Spleen (tissue), 11 donors: ENCODE measurements at regions not wholly inside any gene's neighbourhood (a gene's known extent, or its start where the extent isn't known, plus 50 kb on each side); places are given as distances from the start of the nearest gene placed in this dataset.
"Not testable (repeated sequence)": the region's sequence is repeated elsewhere in the genome, so short reads cannot be mapped to it uniquely, and the experiment has no call there.

Source experiments
- DNase-seq: peaks from one replicate; pipeline ENCODE4 v3.0.0-alpha.2; 2020
- H3K27ac ChIP-seq, 8 donors: fragments of 200-600 bp; sonication (generic) in 7 of 8; 1 replicate in 4 of 8; 2 replicates in 4 of 8; pipeline versions ENCODE4 v1.5.0 to v1.8.0; 2016 to 2021; ENCODE audit warnings: inconsistent platforms in 4 of 8, mild to moderate bottlenecking in 4 of 8, moderate library complexity in 1 of 8
- H3K27me3 ChIP-seq, 7 donors: fragments of 200-600 bp; sonication (generic) in 6 of 7; replicated peaks in 1 of 7; 1 replicate in 4 of 7; 2 replicates in 3 of 7; pipeline versions ENCODE4 v1.5.0 to v1.8.0; 2016 to 2021; ENCODE audit warnings: inconsistent platforms in 3 of 7, mild to moderate bottlenecking in 1 of 7
- H3K36me3 ChIP-seq, 6 donors: fragments of 200-600 bp; sonication (generic) in 5 of 6; 1 replicate in 4 of 6; 2 replicates in 2 of 6; pipeline versions ENCODE4 v1.5.0 to v1.8.0; 2016 to 2021; ENCODE audit warnings: inconsistent platforms in 2 of 6
- H3K4me1 ChIP-seq, 6 donors: fragments of 200-600 bp; sonication (generic) in 5 of 6; 1 replicate in 3 of 6; 2 replicates in 3 of 6; pipeline versions ENCODE4 v1.5.0 to v1.8.0; 2016 to 2021; ENCODE audit warnings: inconsistent platforms in 3 of 6
- H3K4me3 ChIP-seq, 8 donors: fragments of 200-600 bp; sonication (generic) in 7 of 8; 1 replicate in 4 of 8; 2 replicates in 4 of 8; pipeline versions ENCODE4 v1.5.0 to v1.8.0; 2016 to 2021; ENCODE audit warnings: inconsistent platforms in 4 of 8, mild to moderate bottlenecking in 4 of 8, moderate library complexity in 2 of 8
- H3K9me3 ChIP-seq, 8 donors: fragments of 200-600 bp; sonication (generic) in 7 of 8; 1 replicate in 4 of 8; 2 replicates in 4 of 8; pipeline versions ENCODE4 v1.5.0 to v1.8.0; 2016 to 2021; ENCODE audit warnings: inconsistent platforms in 4 of 8
- POLR2A ChIP-seq, 3 donors: fragments of 450-650 bp; IDR thresholded peaks; one replicate each; pipeline ENCODE4 v1.5.1; 2017; ENCODE audit warnings: antibody characterized with exemption in 3 of 3, mild to moderate bottlenecking in 1 of 3
- POLR2AphosphoS5 ChIP-seq, 3 donors: sonication (generic); formaldehyde crosslinking; IDR thresholded peaks; one replicate each; pipeline ENCODE4 v1.5.1; 2017; ENCODE audit warnings: antibody characterized with exemption in 3 of 3
- WGBS, 5 donors: extraction: QIAGEN DNeasy Blood & Tissue Kit in 3 of 5; methylation state at CpG; one replicate each; pipeline versions ENCODE4 v1.1.5 to v1.1.7; 2013 to 2018; 5-methylcytosine and 5-hydroxymethylcytosine counted together
- intact Hi-C: fragments of 100-400 bp; cut with DNase I; formaldehyde crosslinking; loops from one replicate; pipeline ENCODE4 v1.15.0; 2023; ENCODE audit warnings: low total_unique reads
- TF ChIP-seq, protein P1 (sequence below), 11 experiments: fragments of 200-600 bp in 7 of 11; fragments of 450-650 bp in 4 of 11; sonication (generic) in 4 of 11; IDR thresholded peaks in 8 of 11; conservative IDR thresholded peaks in 3 of 11; 1 replicate in 7 of 11; 2 replicates in 4 of 11; pipeline versions ENCODE4 v1.4.0 to v1.8.0; 2016 to 2021; ENCODE audit warnings: antibody characterized with exemption in 11 of 11, inconsistent platforms in 4 of 11, mild to moderate bottlenecking in 1 of 11
- donor health status: healthy with polysubstance abuse.
- donor health status: DM: no; HTN: no; CAD: no; lungs with moderate emphysema.
- donor health status: DM: no; HTN: no; CAD: no.
- donor health status: Bipolar disorder and iron deficiency.
- donor health status: healthy.
- donor health status: DM: no; HTN: no; CAD: no.
- donor health status: DM: yes; HTN: yes; CAD: no.

- intact Hi-C loops: no loop called here
- Histone ChIP-seq H3K27me3 (no peaks in the 10 kb centered on the region), H3K36me3 (no peaks in the 10 kb centered on the region), H3K4me3 (no peak overlapping the region), H3K4me1 (no peaks in the 10 kb centered on the region), H3K9me3 (no peaks in the 10 kb centered on the region), H3K27ac (no peak overlapping the region)
- no peak for DNase-seq
- TF ChIP-seq POLR2A (IDR thresholded peaks at IDR 0.05) (no peak), POLR2AphosphoS5 (IDR thresholded peaks at IDR 0.05) (no peak)
- TF ChIP-seq, protein P1, sequence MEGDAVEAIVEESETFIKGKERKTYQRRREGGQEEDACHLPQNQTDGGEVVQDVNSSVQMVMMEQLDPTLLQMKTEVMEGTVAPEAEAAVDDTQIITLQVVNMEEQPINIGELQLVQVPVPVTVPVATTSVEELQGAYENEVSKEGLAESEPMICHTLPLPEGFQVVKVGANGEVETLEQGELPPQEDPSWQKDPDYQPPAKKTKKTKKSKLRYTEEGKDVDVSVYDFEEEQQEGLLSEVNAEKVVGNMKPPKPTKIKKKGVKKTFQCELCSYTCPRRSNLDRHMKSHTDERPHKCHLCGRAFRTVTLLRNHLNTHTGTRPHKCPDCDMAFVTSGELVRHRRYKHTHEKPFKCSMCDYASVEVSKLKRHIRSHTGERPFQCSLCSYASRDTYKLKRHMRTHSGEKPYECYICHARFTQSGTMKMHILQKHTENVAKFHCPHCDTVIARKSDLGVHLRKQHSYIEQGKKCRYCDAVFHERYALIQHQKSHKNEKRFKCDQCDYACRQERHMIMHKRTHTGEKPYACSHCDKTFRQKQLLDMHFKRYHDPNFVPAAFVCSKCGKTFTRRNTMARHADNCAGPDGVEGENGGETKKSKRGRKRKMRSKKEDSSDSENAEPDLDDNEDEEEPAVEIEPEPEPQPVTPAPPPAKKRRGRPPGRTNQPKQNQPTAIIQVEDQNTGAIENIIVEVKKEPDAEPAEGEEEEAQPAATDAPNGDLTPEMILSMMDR (IDR thresholded peaks at IDR 0.05 in 8 of 11, conservative IDR thresholded peaks at IDR 0.05 in 3 of 11): no peak
These were observed 95.9 kb upstream of the PRR23C start for GRCh38 chr3:139140553-139140952.

- H3K27me3 ChIP-seq, H3K4me1 ChIP-seq, H3K36me3 ChIP-seq, H3K27ac ChIP-seq, intact Hi-C loops, H3K9me3 ChIP-seq, DNase-seq, H3K4me3 ChIP-seq: not testable (repeated sequence)
- 65 to 70% (median 66%) methylated on average over 4 of the region's 4 CpGs for WGBS, 5 donors
These were observed 101.3 kb upstream of the PRR23C start for GRCh38 chr3:139145980-139146379.

DNA sequence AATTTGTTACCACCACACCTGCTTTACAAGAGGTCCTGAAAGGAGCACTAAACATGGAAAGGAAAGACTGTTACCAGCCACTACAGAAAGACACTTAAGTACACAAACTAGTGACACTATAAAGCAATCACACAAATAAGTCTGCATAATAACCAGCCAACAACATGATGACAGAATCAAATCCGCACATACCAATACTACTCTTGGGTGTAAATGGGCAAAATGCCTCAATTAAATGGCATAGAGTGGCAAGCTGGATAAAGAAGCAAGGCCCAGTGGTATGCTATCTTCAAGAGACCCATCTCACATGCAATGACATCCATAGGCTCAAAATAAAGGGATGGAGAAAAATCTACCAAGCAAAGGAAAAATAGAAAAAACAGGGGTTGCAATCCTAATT is 106.8 kb upstream of the PRR23C start:
- WGBS, 5 donors: 89 to 97% (median 93%) methylated on average over 1 of the region's 1 CpG

DNA sequence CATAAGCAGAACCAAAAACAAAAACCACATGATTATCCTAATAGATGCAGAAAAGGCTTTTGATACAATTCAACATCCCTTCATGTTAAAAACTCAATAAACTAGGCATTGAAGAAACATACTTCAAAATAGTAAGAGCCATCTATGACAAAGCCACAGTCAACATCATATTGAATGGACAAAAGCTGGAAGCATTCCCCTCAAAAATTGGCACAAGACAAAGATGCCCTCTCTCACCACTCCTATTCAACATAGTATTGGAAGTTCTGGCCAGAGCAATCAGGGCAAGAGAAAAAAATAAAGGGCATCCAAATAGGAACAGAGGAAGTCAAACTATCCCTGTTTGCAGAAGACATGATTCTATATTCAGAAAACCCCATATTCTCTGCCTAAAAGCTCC is 108.7 kb upstream of the PRR23C start:
- H3K36me3 ChIP-seq, H3K27me3 ChIP-seq, DNase-seq, H3K4me3 ChIP-seq, intact Hi-C loops, H3K27ac ChIP-seq, H3K4me1 ChIP-seq, H3K9me3 ChIP-seq: not testable (repeated sequence)

More for the DNA sequence above, 106.8 kb upstream of the PRR23C start:
- peaks cover 0 to 6% (median 0%) of the 10 kb centered on the region in 8 donors for H3K9me3 ChIP-seq
- H3K36me3 ChIP-seq: no peaks in the 10 kb centered on the region
- peaks cover 0 to 6% (median 0%) of the 10 kb centered on the region in 7 donors for H3K27me3 ChIP-seq
- intact Hi-C loops: no loop called here
- no peaks in the 10 kb centered on the region for H3K4me1 ChIP-seq
- no peak overlapping the region for H3K4me3 ChIP-seq
- DNase-seq: no peak
- TF ChIP-seq POLR2AphosphoS5 (IDR thresholded peaks at IDR 0.05) (no peak), POLR2A (IDR thresholded peaks at IDR 0.05) (no peak)
- TF ChIP-seq, protein P1 (IDR thresholded peaks at IDR 0.05 in 8 of 11, conservative IDR thresholded peaks at IDR 0.05 in 3 of 11): no peak
- H3K27ac ChIP-seq: no peak overlapping the region

DNA sequence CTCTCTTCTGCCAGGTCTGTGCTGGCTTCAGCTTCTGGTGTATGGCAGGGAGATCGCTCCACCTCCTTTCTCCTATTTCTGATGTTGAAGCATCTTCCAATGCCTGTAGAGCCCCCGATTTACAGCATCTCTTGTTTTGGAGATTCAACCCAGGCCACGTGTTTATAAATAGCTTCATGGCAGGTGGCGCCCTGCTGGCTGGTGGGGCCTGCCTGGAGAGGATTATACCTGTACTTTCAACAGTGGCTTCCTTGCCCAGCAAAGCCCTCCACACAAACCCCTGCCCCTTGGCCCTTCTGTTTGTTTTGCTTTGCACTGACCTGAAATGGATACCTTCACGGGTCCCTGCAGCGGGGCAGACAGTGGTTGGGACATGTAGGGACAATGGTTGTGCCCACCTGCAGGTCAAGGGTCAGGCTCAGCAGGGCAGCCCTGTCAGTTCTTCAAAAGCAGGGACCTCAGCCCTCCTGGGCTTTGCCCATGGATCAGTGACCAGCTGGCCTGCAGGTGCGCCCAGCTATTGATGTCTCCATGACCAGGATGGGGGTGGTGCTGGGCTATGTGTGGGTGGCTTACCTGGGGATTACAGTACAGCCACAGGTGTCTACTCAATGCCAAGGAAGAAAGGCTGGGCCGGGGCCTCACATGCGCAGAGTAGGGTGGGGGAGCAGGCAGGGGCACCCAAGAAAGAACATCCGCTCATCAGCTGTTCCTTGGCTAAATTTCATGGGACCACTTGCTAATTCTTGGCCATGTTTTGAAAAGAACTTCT is 112.7 kb upstream of the PRR23C start:
- no peak for DNase-seq
- WGBS, 5 donors: 81 to 87% (median 83%) methylated on average over 9 to 10 of the region's 10 CpGs
- H3K4me1 ChIP-seq: no peaks in the 10 kb centered on the region
- no peaks in the 10 kb centered on the region for H3K36me3 ChIP-seq
- peaks cover 0 to 6% (median 0%) of the 10 kb centered on the region in 7 donors for H3K27me3 ChIP-seq
- H3K9me3 ChIP-seq: no peaks in the 10 kb centered on the region
- H3K27ac ChIP-seq: no peak overlapping the region
- intact Hi-C loops: no loop called here
- no peak overlapping the region for H3K4me3 ChIP-seq
- TF ChIP-seq POLR2AphosphoS5 (IDR thresholded peaks at IDR 0.05): no peak
- TF ChIP-seq, protein P1 (IDR thresholded peaks at IDR 0.05 in 8 of 11, conservative IDR thresholded peaks at IDR 0.05 in 3 of 11): no peak
- TF ChIP-seq POLR2A (IDR thresholded peaks at IDR 0.05): no peak
